ENCODE measurements at regions not wholly inside any gene's neighbourhood (a gene's known extent, or its start where the extent isn't known, plus 50 kb on each side); places are given as distances from the start of the nearest gene placed in this dataset.

DNA sequence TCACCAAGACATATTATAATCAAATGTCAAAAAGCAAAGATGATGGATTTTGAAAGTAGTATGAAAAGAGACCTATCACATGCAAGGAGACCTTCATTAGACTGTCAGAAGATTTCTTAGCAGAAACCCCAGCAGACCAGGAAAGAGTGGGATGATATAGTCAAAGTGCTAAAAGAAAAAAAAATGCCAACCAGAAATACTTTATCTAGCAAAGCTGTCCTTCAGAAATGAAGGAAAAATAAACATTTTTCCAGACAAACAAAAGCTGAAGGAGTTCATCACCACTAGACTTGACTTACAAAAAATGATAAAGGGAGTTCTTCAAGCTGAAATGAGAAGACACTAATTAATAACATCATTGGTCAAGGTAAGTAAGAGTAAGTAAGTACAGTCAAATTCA lies 251.2 kb upstream of the SASH1 start:
- no peak for DNase-seq (ENCODE audit: low read depth)

- DNase-seq (ENCODE audit: low read depth), result no peak
These were observed 239.2 kb upstream of the SASH1 start for GRCh38 chr6:148103436-148103835.

GRCh38 chr6:148104131-148104530 lies 238.5 kb upstream of the SASH1 start:
- DNase-seq (ENCODE audit: low read depth), result no peak

DNA sequence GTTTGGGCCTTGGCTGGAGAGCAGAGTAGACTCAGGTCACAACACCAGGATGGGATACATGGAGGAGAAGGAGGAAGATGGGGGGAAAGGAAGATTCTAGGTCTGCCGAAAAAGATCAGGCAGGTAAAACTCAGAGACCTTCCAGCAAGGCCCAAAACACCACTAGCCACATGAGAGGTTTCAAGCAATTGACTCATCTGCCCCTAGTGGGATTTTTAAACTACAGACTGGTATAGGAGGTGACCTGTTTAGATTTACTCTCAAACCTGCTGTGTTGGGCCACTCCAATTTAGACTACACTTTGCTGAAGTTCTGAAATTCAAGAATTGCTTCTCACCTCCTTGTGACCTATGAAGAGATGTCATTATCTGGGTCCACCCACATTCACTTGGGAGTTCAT lies 236.9 kb upstream of the SASH1 start:
- DNase-seq (ENCODE audit: low read depth), result no peak

GRCh38 chr6:148107911-148108310 lies 234.7 kb upstream of the SASH1 start:
- DNase-seq (ENCODE audit: low read depth), result no peak

DNA sequence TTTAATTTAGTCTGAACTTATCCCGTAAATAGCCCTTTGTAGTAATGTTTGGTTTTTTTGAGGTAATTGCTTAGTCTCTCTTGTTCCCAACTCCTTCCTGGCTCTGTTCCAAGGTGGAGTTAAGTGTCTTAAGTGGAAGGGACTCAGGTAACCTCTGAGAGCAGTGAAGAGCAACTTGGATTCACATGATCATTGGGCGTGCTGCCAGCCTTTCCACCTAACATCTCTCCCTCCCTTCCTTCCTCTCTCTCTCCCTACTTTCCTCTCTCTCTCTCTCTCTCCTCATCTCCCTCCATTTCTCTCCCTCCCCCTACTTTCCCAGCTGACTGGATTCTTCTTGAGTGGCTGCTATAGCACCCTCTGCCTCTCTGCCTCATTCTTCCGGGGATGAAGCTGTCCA lies 232.9 kb upstream of the SASH1 start:
- no peak for DNase-seq (ENCODE audit: low read depth)

GRCh38 chr6:148110925-148111324 lies 231.7 kb upstream of the SASH1 start:
- DNase-seq (ENCODE audit: low read depth), result no peak

DNA sequence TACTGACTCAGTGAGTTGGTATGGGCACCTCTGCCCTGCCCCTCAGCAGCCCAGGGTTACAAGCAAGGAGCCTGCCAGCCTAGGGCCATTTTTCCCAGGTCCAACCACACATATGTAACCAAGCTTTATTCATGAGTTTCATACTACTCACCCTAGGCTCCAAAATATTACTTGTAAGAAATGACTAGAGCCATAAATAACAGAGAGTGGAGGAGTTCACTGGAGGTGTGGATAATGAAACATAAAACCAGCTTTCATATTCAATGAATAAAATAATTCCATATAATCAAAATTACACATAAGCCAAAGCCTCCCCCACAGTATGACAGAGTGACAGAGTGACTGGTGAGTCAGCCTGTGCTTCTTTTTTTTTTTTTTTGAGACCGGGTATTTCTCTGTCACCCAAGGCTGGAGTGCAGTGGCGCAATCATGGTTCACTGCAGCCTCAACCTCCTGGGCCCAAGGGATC lies 229.8 kb upstream of the SASH1 start:
- no peak for DNase-seq (ENCODE audit: low read depth)

GRCh38 chr6:148116001-148116400 lies 226.6 kb upstream of the SASH1 start:
- DNase-seq (ENCODE audit: low read depth), result no peak

- DNase-seq (ENCODE audit: low read depth), result no peak
These were observed 224.4 kb upstream of the SASH1 start for GRCh38 chr6:148118244-148118643.

DNA sequence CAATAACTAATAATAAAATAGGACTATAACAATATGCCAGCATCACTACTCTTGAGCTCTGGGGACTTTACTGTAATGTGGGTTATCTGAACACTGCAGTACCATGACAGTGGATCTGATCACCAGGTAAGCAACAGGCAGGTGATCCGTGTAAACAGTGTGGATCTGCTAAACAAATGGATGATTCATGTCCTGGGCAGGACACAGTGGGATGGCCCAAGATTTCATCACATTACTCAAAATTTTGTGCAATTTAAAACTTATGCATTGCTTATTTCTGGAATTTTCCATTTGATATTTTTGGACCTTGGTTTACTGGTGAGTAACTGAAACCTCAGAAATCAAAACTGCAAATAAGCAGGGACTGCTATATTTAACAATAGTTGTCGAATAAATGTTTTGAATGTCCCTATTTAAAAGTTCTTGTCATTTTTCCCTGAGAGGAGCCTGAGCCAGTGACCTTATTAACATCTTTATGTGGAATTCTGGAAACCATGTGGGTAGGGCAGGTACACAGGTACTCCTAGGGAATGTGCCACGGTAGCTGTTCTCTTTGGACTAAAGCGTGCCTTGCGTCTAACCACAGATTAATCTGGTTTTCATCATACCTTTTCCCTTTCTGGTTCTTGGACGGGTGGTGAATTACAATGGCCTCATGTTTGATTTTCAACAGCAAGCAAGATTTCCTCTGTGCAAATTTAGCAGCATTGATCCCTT lies 214.5 kb upstream of the SASH1 start:
- DNase-seq (ENCODE audit: low read depth), result peak; percentile 55

GRCh38 chr6:148134592-148134991 lies 208.0 kb upstream of the SASH1 start:
- DNase-seq (ENCODE audit: low read depth), result no peak

- no peak for DNase-seq (ENCODE audit: low read depth)
These were observed 206.1 kb upstream of the SASH1 start for GRCh38 chr6:148136586-148136985.

DNA sequence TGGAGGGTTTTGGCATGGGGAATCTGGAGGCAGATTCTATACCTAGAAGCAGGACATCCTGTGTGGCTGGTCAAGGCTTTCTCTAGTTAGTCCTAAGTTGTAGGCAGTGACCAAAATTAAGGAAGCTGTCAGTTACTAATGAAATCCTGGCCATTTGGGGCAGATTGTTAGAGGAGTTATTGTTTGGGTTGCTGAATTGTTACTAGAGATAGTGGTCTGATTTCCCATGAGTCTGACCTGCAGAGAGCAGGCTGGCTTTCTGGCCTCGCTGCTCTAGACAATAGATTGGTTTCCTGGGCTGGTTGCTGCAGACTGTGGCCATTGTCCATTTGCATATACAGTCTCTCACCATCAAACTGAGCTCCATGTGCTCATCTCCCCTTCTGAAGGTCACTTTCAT lies 205.0 kb upstream of the SASH1 start:
- no peak for DNase-seq (ENCODE audit: low read depth)

GRCh38 chr6:148138573-148138972 lies 204.1 kb upstream of the SASH1 start:
- no peak for DNase-seq (ENCODE audit: low read depth)

- DNase-seq (ENCODE audit: low read depth), result peak; percentile 21
These were observed 201.7 kb upstream of the SASH1 start for GRCh38 chr6:148140772-148141557.

DNA sequence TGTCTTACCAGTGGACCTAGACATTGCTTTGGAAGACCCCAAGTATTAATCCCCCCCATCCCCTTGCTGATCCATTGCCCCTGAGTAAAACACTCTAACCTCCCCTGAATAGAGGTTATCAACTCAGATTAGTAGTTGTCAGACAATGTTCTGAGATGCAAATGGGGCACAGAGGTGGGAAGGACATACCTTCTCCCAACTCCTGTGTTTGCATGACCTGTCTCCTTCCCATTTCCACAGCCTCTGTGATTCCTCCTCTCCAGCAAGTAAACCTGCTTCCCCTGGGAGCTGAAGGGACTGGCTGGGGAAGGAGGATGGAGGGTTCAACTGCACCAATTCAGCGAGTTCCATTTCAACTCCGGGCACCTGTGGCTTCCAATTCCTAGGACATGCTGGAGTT lies 199.8 kb upstream of the SASH1 start:
- DNase-seq (ENCODE audit: low read depth), result no peak

- DNase-seq (ENCODE audit: low read depth), result no peak
These were observed 198.9 kb upstream of the SASH1 start for GRCh38 chr6:148143771-148144170.

GRCh38 chr6:148144917-148145521 lies 197.6 kb upstream of the SASH1 start:
- peak; percentile 72 for DNase-seq (ENCODE audit: low read depth)

DNA sequence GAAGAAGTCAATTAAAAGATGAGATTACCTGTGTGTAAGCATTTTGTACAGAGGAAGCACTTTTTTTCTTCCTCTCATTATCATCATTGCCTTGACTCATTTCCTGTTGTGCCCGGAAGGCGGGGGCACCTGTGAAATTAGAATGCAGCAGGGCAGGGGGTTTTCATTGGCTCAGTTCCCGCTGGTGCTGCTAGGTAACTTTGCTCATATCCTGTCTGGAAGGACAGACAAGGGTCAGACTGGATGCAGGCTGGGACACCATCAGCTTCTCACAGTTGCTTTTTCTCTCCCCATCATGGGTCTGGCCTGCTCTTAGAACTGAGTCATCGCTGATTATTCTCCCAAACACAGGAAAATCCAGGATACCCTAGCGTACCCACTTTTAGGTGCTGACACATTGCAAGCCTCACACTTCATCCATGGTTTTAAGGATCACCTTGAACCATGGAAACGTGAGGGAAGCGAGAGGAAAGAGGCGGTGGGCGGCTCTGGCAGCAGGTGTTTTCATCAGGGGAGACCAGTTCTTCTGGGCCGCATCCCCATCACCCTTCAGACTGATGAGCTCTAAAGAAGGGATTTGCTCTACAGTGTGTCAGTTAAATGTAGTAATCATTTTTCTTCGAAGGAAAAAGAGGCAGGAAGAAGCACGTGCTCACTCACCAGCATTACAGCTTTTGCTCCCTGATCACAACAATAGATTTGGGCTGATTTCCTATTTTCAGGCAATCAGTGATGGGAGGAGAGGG lies 195.7 kb upstream of the SASH1 start:
- DNase-seq (ENCODE audit: low read depth), result peak; percentile 37

DNA sequence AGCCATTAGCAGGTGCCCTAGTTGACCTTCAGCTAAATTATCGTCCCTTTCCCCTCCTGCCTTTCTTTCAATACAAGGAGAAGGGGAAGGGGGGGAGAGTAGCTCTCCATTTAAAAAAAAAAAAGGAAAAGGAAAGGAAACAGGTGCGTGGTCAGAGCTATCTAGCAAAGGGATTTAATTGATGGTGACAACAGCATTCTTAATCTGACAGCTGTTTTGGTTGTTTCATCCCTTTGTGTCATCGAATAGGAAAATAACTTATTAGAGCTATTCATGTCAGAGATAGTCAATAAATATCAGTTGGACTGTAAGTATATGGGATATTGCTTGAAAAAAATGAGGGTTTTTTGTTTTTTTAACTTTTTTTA lies 195.2 kb upstream of the SASH1 start:
- no peak for DNase-seq (ENCODE audit: low read depth)

GRCh38 chr6:148151896-148152643 lies 190.6 kb upstream of the SASH1 start:
- DNase-seq (ENCODE audit: low read depth), result no peak
